H54 (cell line): ENCODE measurements at regions not wholly inside any gene's neighbourhood (a gene's known extent, or its start where the extent isn't known, plus 50 kb on each side); places are given as distances from the start of the nearest gene placed in this dataset.
"Not testable (repeated sequence)": the region's sequence is repeated elsewhere in the genome, so short reads cannot be mapped to it uniquely, and the experiment has no call there.

Source experiments
- DNase-seq: peaks from one replicate; pipeline ENCODE4 v3.0.0; 2011; ENCODE audit warnings: low spot score, mixed read lengths; ENCODE audit not compliant: insufficient read length
- FAIRE-seq: peaks from 3 replicates; lab custom pipeline; 2011; peaks lifted over from hg19 to GRCh38; lab: Jason Lieb, UNC
- POLR2A ChIP-seq: IDR thresholded peaks from 2 replicates; pipeline ENCODE4 v1.6.1; 2011; ENCODE audit warnings: low read depth, mild to moderate bottlenecking, low read length

DNA sequence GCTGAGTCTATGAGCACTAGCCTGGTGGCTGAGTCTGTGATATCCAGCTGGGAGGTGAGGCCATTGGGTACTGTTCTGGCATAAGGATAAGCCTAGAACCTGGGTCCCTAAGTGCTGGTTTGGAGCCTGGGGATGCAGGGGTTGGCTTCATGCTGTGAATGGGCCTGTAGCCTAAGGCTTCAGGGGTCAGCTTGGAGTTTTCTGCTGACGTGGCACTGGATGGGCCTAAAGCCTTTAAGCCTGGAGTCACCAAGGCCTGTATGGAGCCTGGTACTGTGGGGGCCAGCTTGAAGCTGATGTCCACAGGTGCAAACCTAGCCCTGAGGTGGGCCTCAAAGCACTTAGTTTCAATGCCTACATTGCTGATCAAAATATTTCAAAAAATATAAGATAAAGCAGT lies 979.6 kb upstream of the POU3F4 start:
- no peak for DNase-seq
- no peak for FAIRE-seq
- TF ChIP-seq POLR2A: no peak

DNA sequence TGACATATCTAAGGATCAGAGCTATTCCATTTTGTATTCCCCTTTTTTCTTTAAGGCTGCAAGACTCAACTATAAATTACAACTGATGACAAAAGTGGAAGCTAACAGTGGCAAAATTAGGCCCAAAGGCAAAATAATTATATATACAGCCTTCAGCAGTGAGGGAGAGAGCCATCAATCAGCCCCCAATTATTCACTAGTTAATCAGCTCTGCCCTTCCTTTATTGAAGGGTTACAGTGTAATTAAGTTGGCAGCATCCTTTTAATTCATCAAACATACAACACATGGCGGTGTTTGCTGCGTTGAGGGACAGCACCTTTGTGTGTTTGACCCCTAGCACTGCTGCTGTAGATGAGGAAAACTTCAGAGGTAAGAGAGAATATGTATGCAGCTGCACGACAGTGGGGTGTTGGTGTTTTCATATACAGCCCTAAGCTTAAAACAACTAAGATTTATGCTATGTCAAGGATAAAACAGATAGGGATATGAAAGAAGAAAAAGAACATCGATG lies 973.9 kb upstream of the POU3F4 start:
- no peak for FAIRE-seq
- TF ChIP-seq POLR2A: no peak
- no peak for DNase-seq

DNA sequence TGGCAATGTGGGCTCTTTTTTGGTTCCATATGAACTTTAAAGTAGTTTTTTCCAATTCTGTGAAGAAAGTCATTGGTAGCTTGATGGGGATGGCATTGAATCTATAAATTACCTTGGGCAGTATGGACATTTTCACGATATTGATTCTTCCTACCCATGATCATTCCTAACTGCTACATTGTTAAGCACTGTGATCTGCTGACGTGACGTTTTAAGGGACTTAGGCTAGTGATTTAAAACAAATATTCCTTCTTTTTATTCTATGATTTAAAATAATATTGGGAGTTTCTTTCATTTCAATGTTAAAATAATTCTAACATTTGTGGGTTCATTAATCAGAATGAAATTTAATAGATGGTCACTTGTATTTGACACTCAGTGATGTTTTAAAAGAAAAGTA lies 970.9 kb upstream of the POU3F4 start:
- not testable (repeated sequence) for FAIRE-seq, DNase-seq

DNA sequence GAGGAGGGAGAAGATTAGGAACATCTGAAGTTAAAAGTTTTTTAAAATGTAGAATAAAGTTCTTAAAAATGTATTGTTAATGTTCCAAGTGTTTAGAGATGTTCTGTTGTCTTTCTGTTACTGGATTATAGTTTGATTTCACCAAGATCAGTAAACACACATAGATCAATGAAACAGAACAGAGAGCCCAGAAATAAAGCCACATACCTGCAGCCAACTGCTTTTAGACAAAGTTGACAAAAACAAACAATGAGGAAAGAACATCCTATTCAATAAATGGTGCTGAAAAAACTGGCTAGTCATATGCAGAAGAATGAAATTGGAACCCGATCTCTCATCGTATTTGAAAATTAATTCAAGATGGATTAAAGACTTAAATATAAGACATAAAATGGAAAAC lies 966.3 kb upstream of the POU3F4 start:
- no peak for TF ChIP-seq POLR2A
- DNase-seq (no peak), FAIRE-seq (no peak)

DNA sequence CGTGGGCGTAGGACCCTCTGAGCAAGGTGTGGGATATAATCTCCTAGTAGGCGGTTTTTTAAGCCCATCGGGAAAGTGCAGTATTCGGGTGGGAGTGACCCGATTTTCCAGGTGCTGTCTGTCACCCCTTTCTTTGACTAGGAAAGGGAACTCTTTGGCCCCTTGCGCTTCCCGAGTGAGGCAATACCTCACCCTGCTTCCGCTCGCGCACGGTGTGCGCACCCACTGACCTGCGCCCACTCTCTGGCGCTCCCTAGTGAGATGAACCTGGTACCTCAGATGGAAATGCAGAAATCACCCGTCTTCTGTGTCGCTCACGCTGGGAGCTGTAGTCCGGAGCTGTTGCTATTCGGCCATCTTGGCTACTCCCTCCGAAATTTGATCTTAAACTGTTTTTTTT lies 955.9 kb upstream of the POU3F4 start:
- DNase-seq, FAIRE-seq: not testable (repeated sequence)

DNA sequence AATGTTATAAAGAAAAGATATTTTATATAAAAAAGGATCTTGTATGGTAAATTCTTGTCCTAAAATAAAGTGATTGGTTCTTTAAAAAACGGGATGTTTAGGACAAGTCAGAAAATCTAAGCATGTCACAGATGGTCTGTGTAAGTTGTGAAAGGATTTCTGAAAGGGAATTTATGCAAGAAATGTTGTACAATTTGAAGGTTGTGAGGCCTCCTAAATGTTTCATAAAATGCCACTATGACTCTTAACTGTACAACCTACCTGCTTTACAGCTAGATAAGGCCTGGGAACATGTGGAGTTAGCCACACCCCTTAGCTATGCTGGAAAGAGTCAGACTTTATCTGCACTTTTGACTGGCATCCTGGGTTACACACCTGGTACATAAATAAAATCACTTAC lies 951.5 kb upstream of the POU3F4 start:
- no peak for DNase-seq
- TF ChIP-seq POLR2A: no peak
- no peak for FAIRE-seq

DNA sequence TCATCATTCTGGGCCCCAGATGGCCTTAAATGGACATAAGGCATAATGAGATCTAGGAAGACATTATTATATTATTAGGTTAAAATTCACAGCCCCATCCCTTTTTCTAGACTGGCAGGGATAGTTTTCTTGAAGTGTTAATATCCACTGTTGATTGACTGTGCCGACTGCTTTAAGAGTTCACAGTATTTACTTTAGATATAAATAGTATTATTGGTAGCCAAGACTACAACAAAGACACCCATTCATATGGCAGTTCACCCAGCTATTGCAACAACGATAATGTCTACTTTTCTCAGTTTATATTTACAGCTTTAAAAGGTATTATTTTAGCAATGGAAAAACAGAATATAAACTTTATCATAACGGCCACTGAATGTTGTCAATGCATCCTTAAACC lies 922.2 kb upstream of the POU3F4 start:
- TF ChIP-seq POLR2A: no peak
- no peak for FAIRE-seq

DNA sequence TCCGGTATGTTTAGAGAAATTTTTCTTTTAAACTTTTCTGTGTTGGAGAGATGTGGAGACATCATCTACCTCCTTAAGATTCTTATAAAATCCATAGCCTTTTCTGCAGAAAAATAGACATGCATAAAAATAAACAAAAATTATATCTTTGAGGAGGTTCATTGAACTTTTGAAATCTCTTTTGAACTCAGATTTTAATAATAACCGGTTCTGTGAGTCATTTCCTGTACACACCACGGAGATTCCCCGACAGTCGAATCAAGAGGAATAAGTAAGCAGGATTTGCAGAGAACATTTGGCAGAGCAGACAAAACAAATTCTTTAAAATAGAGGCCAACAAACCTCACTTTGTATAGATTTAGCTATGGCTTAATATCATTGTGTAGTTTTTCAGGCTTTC lies 918.7 kb upstream of the POU3F4 start:
- DNase-seq: no peak
- no peak for TF ChIP-seq POLR2A
- FAIRE-seq: no peak

More for the DNA sequence above, 922.2 kb upstream of the POU3F4 start:
- DNase-seq: no peak

DNA sequence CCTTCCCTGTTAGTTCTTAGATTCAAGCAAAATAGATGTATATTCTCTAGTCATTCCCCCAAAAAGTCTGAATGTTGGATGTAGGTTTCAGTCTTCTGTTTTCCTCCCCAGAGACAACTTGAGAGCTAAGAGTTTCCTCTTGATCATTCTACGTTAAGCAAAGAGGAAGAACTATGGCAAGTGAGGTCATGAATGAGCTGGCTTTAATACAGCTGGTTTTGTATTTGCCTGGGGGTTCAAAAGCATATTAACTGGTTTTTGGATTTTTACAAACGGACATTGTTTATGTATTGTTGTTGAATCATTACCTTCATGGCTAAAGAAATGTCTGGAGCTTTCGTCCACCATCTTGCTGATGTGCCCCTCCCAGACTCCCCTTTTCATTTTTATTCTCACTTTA lies 916.7 kb upstream of the POU3F4 start:
- DNase-seq: no peak
- TF ChIP-seq POLR2A: no peak
- no peak for FAIRE-seq

DNA sequence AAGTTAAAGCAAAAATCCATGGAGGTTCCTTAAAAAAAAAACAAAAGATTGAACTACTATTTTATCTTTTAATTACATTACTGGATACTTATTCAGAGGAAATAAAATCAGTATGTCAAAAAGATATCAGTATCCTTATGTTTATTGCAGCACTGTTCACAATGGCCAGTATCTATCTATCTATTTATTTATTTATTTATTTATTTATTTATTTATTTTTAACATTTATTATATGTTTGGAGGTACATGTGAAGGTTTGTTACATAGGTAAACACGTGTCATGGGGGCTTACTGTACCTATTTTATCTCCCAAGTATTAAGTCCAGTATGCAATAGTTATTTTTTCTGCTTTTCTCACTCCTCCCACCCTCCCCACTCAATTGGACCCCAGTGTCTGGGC lies 881.1 kb upstream of the POU3F4 start:
- DNase-seq: no peak
- no peak for TF ChIP-seq POLR2A
- no peak for FAIRE-seq

DNA sequence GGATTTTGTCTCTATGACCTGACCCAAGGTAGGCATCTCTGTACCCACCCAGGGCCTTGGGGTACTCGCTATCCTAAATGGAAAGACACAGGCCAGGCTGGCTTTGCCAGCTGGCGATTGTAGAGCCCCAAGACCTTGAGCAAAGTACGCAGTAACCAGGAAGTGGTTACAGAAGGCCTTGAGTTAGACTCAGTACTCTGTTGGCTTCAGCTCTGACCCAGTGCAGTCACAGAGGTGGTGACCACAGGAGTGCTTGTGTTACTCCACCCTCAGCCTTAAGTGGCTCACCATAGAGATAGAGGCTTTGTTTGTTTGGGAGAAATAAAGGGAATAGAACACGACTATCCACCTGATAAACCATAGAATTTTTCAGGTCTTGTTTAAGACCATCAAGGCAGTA lies 880.5 kb upstream of the POU3F4 start:
- DNase-seq (no peak), FAIRE-seq (no peak)
- TF ChIP-seq POLR2A: no peak

DNA sequence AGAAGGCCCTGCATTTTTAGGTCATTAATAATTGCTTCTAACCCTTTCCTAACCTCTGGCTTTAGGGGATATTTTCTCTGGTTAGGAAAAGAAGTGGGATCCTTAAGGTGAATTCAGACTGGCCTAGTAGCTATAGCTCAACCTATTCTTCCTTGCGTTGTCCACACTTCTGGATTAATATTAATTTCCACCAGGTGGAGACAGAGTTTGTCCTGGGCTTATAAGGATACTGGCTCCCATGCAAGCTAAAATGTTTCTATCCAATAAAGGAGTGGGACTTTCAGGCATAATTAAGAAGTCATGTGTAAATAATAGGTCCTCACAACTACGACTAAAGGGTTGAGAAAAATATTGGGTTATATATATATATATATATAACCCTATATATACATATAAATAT lies 860.0 kb upstream of the POU3F4 start:
- no peak for TF ChIP-seq POLR2A
- FAIRE-seq (no peak), DNase-seq (no peak)

DNA sequence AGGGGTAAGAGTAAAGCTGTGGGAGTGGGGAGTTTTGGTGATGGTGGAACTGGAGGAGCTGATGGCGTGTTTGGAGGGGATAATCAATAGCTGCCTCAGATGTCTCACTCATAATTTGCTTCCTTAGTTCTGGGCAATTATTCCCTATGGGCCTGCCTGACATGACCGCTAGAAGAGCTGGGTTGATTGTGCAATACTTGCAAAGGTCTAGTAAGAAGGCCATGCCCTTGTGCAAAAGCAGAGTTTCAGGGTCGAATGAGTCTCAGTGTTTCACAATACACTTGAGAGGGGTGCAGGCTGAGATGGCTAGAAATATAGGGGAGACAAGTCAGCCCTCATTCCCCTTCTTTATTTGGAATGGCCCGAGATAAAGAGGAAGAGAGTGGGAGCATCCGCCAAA lies 858.4 kb upstream of the POU3F4 start:
- FAIRE-seq (no peak), DNase-seq (no peak)
- TF ChIP-seq POLR2A: no peak

DNA sequence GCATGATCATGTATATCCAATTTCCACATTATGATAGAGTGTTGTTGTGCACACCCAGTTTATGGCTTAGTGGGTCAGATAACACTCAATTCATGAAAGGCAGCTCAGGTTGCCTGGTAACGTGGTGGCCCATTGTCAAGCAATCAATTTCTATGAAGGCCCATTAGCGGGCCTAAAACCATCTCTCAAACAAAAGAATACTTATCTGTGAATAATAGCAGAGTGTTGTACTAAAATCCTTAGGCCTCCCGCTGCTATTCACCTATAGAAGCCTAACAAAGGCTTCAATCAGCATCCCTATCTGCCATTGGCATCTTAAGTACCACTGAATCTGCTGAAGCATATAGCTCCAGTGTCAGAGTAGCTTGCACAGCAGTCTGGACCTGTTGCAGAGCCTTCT lies 849.6 kb upstream of the POU3F4 start:
- FAIRE-seq (no peak), DNase-seq (no peak)
- TF ChIP-seq POLR2A: no peak

DNA sequence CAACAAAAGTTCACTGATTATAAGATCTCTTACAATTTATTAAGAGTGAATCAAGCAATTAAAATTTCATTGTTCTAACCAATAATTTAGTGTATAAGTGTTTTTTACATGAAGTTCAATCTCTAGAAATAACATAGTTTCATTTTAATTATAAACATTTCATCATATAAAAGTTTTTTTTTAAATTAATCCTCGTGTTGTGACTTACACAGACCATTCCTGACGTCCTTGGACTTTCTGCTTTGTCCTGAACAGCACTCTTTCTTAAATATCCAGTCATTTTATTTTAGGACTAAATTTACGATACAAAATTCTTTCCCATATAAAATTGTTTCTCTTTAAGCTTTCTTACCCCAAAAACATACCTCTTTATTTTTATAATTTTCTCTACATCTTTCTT lies 841.7 kb upstream of the POU3F4 start:
- TF ChIP-seq POLR2A: no peak
- no peak for FAIRE-seq
- no peak for DNase-seq

DNA sequence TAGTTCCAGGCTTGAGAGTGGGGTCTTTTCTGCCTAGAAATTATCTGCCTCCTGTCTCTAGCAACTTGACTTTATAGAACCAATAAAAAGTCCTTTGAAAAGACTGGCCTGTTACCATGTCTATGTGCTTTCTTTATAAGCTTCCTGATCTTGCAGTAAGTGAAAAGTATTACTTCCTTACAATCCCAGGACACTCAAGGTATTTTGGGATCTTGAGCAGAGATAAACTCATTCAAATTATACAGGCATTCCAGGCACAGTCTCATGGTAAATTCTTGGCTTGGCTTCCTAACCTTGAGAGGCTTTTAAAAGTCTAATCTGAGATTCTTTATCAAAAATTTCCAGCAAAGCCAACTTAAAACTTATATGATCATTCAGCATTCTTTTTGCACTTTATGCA lies 833.0 kb upstream of the POU3F4 start:
- FAIRE-seq: no peak
- DNase-seq: no peak
- no peak for TF ChIP-seq POLR2A
